ENCODE measurements at regions not wholly inside any gene's neighbourhood (a gene's known extent, or its start where the extent isn't known, plus 50 kb on each side); places are given as distances from the start of the nearest gene placed in this dataset.

DNA sequence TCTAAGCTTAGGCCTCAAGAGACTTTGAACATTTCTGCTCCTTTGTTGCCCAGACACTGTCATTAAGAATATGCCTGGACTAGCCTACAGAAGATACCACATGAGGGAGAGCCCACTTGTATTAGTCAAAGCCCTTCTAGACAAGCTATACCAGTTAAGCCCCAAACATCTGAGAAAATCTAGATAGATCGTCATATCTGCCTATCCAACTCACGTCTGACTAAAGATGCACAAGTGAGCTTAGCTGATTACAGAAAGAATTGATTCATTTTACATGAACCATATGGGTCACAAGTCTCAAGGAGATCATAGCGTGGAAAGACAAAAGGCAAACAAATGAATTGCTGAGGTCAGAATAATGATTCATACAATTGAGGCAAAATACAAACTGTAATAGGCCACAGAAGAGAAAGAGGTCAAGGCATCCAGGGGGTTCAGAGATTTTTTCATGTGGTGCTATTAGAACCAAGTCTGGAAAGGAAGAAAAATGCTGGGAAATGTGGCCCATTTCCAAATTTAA lies 1155.5 kb upstream of the TENM4 start:
- H3K4me2 ChIP-seq (ENCODE audit: low read length) = no peak overlapping the region
- H2AFZ ChIP-seq (ENCODE audit: low read length) = no peak overlapping the region
- H3K27ac ChIP-seq (ENCODE audit: low read depth, low read length, poor library complexity, severe bottlenecking) = no peak overlapping the region
- no peaks in the 10 kb centered on the region for H3K36me3 ChIP-seq (ENCODE audit: insufficient read depth, low read length)
- no peaks in the 10 kb centered on the region for H3F3A ChIP-seq (ENCODE audit: insufficient read depth, low read length)
- no peaks in the 10 kb centered on the region for H4K20me1 ChIP-seq (ENCODE audit: insufficient read depth, low read length)
- no peaks in the 10 kb centered on the region for H3K4me1 ChIP-seq (ENCODE audit: insufficient read depth, low read length, severe bottlenecking)
- no peak overlapping the region for H3K9ac ChIP-seq (ENCODE audit: low read length)
- no peak for TF ChIP-seq EZH2 (IDR thresholded peaks at IDR 0.05; ENCODE audit: borderline replicate concordance, low read length)
- no peak for TF ChIP-seq CTCF (IDR thresholded peaks at IDR 0.05; ENCODE audit: low read length)
- no peaks in the 10 kb centered on the region for H3K9me3 ChIP-seq (ENCODE audit: low read length)
- no peaks in the 10 kb centered on the region for H3K79me2 ChIP-seq (ENCODE audit: insufficient read depth, low read length)
- no peaks in the 10 kb centered on the region for H3K9me2 ChIP-seq (ENCODE audit: low read depth, low read length)
- no peak overlapping the region for H3K4me3 ChIP-seq (ENCODE audit: low read depth, low read length, poor library complexity, severe bottlenecking)
- H3K27me3 ChIP-seq (ENCODE audit: insufficient read depth, low read length) = no peaks in the 10 kb centered on the region

DNA sequence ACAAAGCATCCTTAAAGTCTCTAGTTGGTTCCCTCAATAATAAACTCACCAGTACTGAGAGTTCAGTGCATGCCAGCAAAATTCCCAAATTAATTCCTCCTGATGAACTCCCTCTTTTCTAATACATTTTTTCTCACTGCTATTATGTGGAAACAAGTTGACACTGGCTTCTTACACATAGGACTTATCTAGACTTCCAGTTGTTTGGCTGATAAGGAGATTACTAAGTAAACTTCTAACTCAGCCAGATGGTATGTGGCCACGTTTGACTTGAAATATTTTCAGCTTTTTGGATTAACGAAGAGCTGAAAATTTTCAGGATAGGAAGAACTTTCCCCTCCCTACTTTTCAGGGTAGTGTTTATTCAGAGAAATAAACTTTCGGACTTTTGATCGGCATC lies 1154.2 kb upstream of the TENM4 start:
- no peak for TF ChIP-seq CTCF (IDR thresholded peaks at IDR 0.05; ENCODE audit: low read length)
- TF ChIP-seq EZH2 (IDR thresholded peaks at IDR 0.05; ENCODE audit: borderline replicate concordance, low read length) = no peak
- H3K27ac ChIP-seq (ENCODE audit: low read depth, low read length, poor library complexity, severe bottlenecking) = no peak overlapping the region

DNA sequence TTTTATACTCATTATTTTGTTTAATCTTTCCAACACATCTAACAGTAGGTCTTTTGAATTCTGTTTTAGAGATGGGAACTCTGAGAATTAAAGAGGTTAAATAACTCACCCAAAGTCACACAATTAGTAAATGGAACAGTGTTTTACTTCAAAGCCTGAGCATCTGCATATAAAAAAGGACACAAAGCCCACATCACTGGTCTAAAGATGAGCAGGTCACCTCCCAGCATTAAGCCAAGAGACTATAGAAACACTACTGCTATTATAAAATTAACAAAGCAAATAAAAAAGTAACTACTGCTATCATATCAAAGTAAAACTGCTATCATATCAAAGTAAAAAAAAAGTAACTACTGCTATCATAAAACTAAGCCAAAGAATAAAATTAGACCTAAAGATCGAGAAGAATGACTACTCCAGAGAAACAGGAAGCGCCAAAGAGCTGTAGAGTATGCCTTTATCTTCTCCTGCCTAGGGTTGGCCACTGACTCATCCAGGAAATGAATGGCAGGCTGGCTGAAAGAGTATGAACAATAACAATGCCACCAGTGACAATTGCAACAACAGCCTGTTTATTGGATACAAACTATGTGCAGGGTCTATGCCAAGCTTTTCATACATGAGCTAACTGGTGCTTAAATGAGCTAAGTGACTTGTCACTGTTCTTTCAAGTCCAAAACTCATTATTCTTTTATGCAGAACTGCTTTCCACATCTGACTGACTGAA lies 1153.0 kb upstream of the TENM4 start:
- no peaks in the 10 kb centered on the region for H3K79me2 ChIP-seq (ENCODE audit: insufficient read depth, low read length)
- H3K27ac ChIP-seq (ENCODE audit: low read depth, low read length, poor library complexity, severe bottlenecking) = no peak overlapping the region
- no peak overlapping the region for H3K9ac ChIP-seq (ENCODE audit: low read length)
- H2AFZ ChIP-seq (ENCODE audit: low read length) = no peak overlapping the region
- H3K4me3 ChIP-seq (ENCODE audit: low read depth, low read length, poor library complexity, severe bottlenecking) = no peak overlapping the region
- H3F3A ChIP-seq (ENCODE audit: insufficient read depth, low read length) = no peaks in the 10 kb centered on the region
- no peak overlapping the region for H3K4me2 ChIP-seq (ENCODE audit: low read length)
- no peaks in the 10 kb centered on the region for H3K9me3 ChIP-seq (ENCODE audit: low read length)
- H3K9me2 ChIP-seq (ENCODE audit: low read depth, low read length) = no peaks in the 10 kb centered on the region
- no peak for TF ChIP-seq CTCF (IDR thresholded peaks at IDR 0.05; ENCODE audit: low read length)
- TF ChIP-seq EZH2 (IDR thresholded peaks at IDR 0.05; ENCODE audit: borderline replicate concordance, low read length) = no peak
- no peaks in the 10 kb centered on the region for H3K36me3 ChIP-seq (ENCODE audit: insufficient read depth, low read length)
- no peaks in the 10 kb centered on the region for H4K20me1 ChIP-seq (ENCODE audit: insufficient read depth, low read length)
- H3K4me1 ChIP-seq (ENCODE audit: insufficient read depth, low read length, severe bottlenecking) = no peaks in the 10 kb centered on the region
- H3K27me3 ChIP-seq (ENCODE audit: insufficient read depth, low read length) = no peaks in the 10 kb centered on the region

More for the DNA sequence above, 1154.2 kb upstream of the TENM4 start:
- Histone ChIP-seq H3K4me3 (ENCODE audit: low read depth, low read length, poor library complexity, severe bottlenecking) (no peak overlapping the region), H3K9me3 (ENCODE audit: low read length) (no peaks in the 10 kb centered on the region), H3K79me2 (ENCODE audit: insufficient read depth, low read length) (no peaks in the 10 kb centered on the region), H4K20me1 (ENCODE audit: insufficient read depth, low read length) (no peaks in the 10 kb centered on the region), H2AFZ (ENCODE audit: low read length) (no peak overlapping the region), H3K36me3 (ENCODE audit: insufficient read depth, low read length) (no peaks in the 10 kb centered on the region), H3F3A (ENCODE audit: insufficient read depth, low read length) (no peaks in the 10 kb centered on the region), H3K9ac (ENCODE audit: low read length) (no peak overlapping the region), H3K9me2 (ENCODE audit: low read depth, low read length) (no peaks in the 10 kb centered on the region), H3K27me3 (ENCODE audit: insufficient read depth, low read length) (no peaks in the 10 kb centered on the region), H3K4me1 (ENCODE audit: insufficient read depth, low read length, severe bottlenecking) (no peaks in the 10 kb centered on the region), H3K4me2 (ENCODE audit: low read length) (no peak overlapping the region)

Data from OCI-LY1 (cell line).